PC-9 (cell line): ENCODE measurements at regions not wholly inside any gene's neighbourhood (a gene's known extent, or its start where the extent isn't known, plus 50 kb on each side); places are given as distances from the start of the nearest gene placed in this dataset.
A peak's percentile ranks its signal among the peaks of the same experiment; 100 is the strongest.

ENCODE experiments used
- BruUV-seq: library from RNA; stranded (reverse); fragments of 400-500 nt; replicated peaks from 2 replicates; lab custom pipeline; 2021; lab: Mats Ljungman, UMichigan
- CTCF ChIA-PET: fragments of 300-600 bp; sonication (Branson Sonifier 250); formaldehyde crosslinking; loops from one replicate; lab custom pipeline; 2022; ENCODE audit warnings: antibody characterized with exemption; lab: Charles Lee
- POLR2A ChIA-PET: fragments of 300-600 bp; sonication (Branson Sonifier 250); formaldehyde crosslinking; loops from one replicate; lab custom pipeline; 2022; ENCODE audit warnings: antibody characterized with exemption; ENCODE audit not compliant: unreplicated experiment; lab: Charles Lee
- DNase-seq, 2 experiments: peaks; one replicate each; pipeline versions ENCODE4 v3.0.0 to v3.0.0-alpha.2; 2015 to 2022; ENCODE audit warnings: mixed read lengths in 1 of 2
- H2AFZ ChIP-seq: fragments of 200-600 bp; sonication (generic); 2 replicates; pipeline ENCODE4 v1.8.1; 2017; ENCODE audit warnings: antibody characterized with exemption
- H3F3A ChIP-seq: fragments of 200-600 bp; sonication (generic); 2 replicates; pipeline ENCODE4 v1.8.1; 2017; ENCODE audit warnings: antibody characterized with exemption, mild to moderate bottlenecking, low read depth; ENCODE audit not compliant: insufficient read depth
- H3K27ac ChIP-seq: fragments of 200-600 bp; sonication (generic); 2 replicates; pipeline ENCODE4 v1.6.1; 2016; ENCODE audit warnings: mixed run types
- H3K27me3 ChIP-seq: fragments of 200-600 bp; sonication (generic); 2 replicates; pipeline ENCODE4 v1.6.1; 2016; ENCODE audit warnings: low read depth, mixed run types; ENCODE audit not compliant: insufficient read depth
- H3K36me3 ChIP-seq: fragments of 200-600 bp; sonication (generic); 2 replicates; pipeline ENCODE4 v1.6.1; 2016; ENCODE audit warnings: low read depth, mixed run types
- H3K4me1 ChIP-seq: fragments of 200-600 bp; sonication (generic); replicated peaks from 2 replicates; pipeline ENCODE4 v1.6.1; 2016; ENCODE audit warnings: mixed run types; ENCODE audit not compliant: insufficient read depth
- H3K4me2 ChIP-seq: fragments of 200-600 bp; sonication (generic); 2 replicates; pipeline ENCODE4 v1.6.1; 2017; ENCODE audit warnings: mixed run types
- H3K4me3 ChIP-seq: fragments of 200-600 bp; sonication (generic); 2 replicates; pipeline ENCODE4 v1.6.1; 2016; ENCODE audit warnings: mixed run types
- H3K79me2 ChIP-seq: fragments of 200-600 bp; sonication (generic); 2 replicates; pipeline ENCODE4 v1.6.1; 2017; ENCODE audit warnings: low read depth, mixed run types
- H3K9me2 ChIP-seq: fragments of 200-600 bp; sonication (generic); 2 replicates; pipeline ENCODE4 v1.8.1; 2017; ENCODE audit warnings: mild to moderate bottlenecking; ENCODE audit not compliant: insufficient read depth
- H3K9me3 ChIP-seq: fragments of 200-600 bp; sonication (generic); 2 replicates; pipeline ENCODE4 v1.8.1; 2016; ENCODE audit warnings: low read depth; ENCODE audit not compliant: insufficient read depth
- H4K20me1 ChIP-seq: fragments of 200-600 bp; sonication (generic); 2 replicates; pipeline ENCODE4 v1.8.1; 2017; ENCODE audit not compliant: insufficient read depth
- CTCF ChIP-seq: fragments of 200-600 bp; sonication (generic); conservative IDR thresholded peaks from 2 replicates; pipeline ENCODE4 v1.6.1; 2017; ENCODE audit warnings: mixed run types, antibody characterized with exemption, mild to moderate bottlenecking, moderate library complexity
- EZH2 ChIP-seq: fragments of 200-600 bp; sonication (generic); IDR thresholded peaks from 2 replicates; pipeline ENCODE4 v1.8.0; 2017; ENCODE audit warnings: antibody characterized with exemption, low read depth
- intact Hi-C: fragments of 100-400 bp; cut with micrococcal nuclease; formaldehyde crosslinking; loops from one replicate; pipeline ENCODE4 v1.10.0; 2022; ENCODE audit not compliant: unreplicated experiment

DNA sequence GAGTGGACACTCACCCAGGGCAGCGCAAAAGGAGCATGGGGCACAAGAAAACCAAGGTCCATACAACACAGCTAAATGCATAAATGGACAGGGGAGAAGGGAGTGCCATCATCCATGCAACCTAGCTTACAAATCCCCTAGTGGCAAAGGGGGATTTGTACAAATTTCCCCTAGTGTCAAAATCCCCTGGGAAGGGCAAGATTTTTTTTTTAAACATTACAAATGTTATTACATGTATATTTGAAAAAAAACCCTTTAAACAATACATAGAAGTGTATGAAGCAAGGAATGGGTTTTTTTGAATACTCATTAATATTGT is 89.6 kb upstream of the IVNS1ABP start:
- no TSS peak for BruUV-seq
- no peak overlapping the region for H3K4me2 ChIP-seq
- CTCF ChIA-PET, result no interaction called here

DNA sequence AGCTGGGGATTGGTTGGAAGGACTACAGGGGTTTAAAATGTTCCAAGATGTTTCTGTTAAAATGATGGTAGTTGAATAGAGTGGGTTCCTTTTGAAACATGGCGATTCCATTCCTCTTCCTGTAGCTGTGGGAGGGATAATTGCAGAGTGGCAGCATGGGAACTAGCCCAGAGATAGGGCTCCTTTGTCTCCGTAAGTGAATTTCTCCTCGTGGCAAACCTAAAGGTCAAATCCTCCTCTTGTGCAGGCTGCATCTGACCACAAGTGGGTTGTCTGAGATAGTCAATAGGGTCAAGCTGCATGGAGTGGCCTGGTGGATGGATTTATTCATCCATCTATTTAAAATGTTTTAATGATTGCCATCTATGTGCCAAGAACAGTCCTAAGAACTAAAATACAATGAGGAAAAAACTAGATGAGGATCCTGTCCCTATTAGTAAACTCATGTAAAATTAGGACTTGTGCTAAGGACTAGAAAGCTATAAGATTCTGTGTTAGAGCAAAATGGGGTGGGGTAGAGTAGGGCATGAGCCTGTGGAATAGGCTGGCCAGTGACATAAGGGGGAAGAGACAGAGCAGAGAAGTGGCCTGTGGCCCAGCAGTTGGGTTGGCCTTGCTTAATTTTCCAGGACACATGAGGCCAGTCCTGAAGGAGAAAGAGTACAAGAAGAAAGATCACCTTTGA is 89.1 kb upstream of the IVNS1ABP start:
- no peaks in the 10 kb centered on the region for H3K79me2 ChIP-seq
- POLR2A ChIA-PET, result no interaction called here

More for the DNA sequence above, 89.6 kb upstream of the IVNS1ABP start:
- H3K27me3 ChIP-seq, result no peaks in the 10 kb centered on the region
- H3K4me1 ChIP-seq, result no peaks in the 10 kb centered on the region
- H3K4me3 ChIP-seq, result no peak overlapping the region
- POLR2A ChIA-PET, result no interaction called here
- TF ChIP-seq EZH2 (no peak), CTCF (no peak)
- intact Hi-C loops, result no loop called here
- H4K20me1 ChIP-seq, result no peaks in the 10 kb centered on the region
- no peak overlapping the region for H3K27ac ChIP-seq
- H3K36me3 ChIP-seq, result no peaks in the 10 kb centered on the region
- H3K9me2 ChIP-seq, result no peaks in the 10 kb centered on the region
- no peak overlapping the region for H2AFZ ChIP-seq
- DNase-seq, result no peak
- no peaks in the 10 kb centered on the region for H3K79me2 ChIP-seq
- H3F3A ChIP-seq, result no peaks in the 10 kb centered on the region
- no peaks in the 10 kb centered on the region for H3K9me3 ChIP-seq

DNA sequence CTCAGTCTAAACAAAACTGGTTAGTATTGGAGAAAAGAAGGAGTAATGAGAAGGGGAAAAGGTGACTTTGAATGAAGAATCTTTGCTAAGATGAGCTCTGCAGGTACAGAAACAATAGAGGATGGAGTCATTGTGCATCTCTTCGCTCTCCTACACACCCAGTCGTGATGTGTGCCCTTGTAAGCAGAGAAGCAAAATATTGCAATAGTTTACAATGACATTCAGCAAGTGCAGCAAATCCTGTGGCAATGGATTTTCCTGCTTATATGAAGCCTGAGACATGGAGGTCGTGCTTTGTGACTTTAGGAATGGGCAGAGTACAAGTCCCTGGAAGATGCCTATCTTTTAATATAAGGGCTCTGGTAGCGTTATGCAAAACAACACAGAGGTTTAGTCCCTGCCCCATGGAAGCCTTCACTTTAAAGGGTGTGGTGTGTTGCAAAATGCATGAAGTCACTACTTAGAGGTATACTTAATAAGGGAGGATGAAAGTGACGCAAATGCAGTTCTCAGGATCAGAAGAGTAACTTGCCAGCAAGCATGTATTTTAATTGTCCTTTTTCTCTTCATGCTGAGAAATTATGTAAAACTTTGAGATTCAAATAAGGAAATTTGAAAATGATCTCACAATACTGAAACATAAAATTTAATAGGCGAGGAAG is 88.0 kb upstream of the IVNS1ABP start:
- no peaks in the 10 kb centered on the region for H3K4me1 ChIP-seq
- DNase-seq, result no peak
- H3K4me2 ChIP-seq, result 0 out of 2 replicates have a peak overlapping the region, but pooled peaks have one; percentile 12
- POLR2A ChIA-PET, result no interaction called here
- no peaks in the 10 kb centered on the region for H3K79me2 ChIP-seq
- peak overlapping the region; percentile 20; the same call in 1 of the 2 replicates for H2AFZ ChIP-seq
- H3K4me3 ChIP-seq, result no peak overlapping the region
- no peaks in the 10 kb centered on the region for H3F3A ChIP-seq
- no peaks in the 10 kb centered on the region for H3K36me3 ChIP-seq
- CTCF ChIA-PET, result no interaction called here
- intact Hi-C loops, result no loop called here
- no peaks in the 10 kb centered on the region for H4K20me1 ChIP-seq
- no TSS peak for BruUV-seq
- H3K27me3 ChIP-seq, result no peaks in the 10 kb centered on the region
- H3K9me3 ChIP-seq, result no peaks in the 10 kb centered on the region
- no peak for TF ChIP-seq CTCF
- no peak for TF ChIP-seq EZH2
- H3K9me2 ChIP-seq, result no peaks in the 10 kb centered on the region
- H3K27ac ChIP-seq, result no peak overlapping the region

More for the DNA sequence above, 89.1 kb upstream of the IVNS1ABP start:
- no peak overlapping the region for H3K4me2 ChIP-seq
- H3K36me3 ChIP-seq, result no peaks in the 10 kb centered on the region
- H3K4me3 ChIP-seq, result no peak overlapping the region
- intact Hi-C loops, result no loop called here
- H3F3A ChIP-seq, result no peaks in the 10 kb centered on the region
- no peak overlapping the region for H3K27ac ChIP-seq
- no peak for TF ChIP-seq CTCF
- TF ChIP-seq EZH2, result no peak
- no peaks in the 10 kb centered on the region for H3K27me3 ChIP-seq
- CTCF ChIA-PET, result no interaction called here
- no TSS peak for BruUV-seq
- DNase-seq, result no peak
- H4K20me1 ChIP-seq, result no peaks in the 10 kb centered on the region
- H3K9me2 ChIP-seq, result no peaks in the 10 kb centered on the region
- no peak overlapping the region; the same call in 1 of the 2 replicates for H2AFZ ChIP-seq
- H3K9me3 ChIP-seq, result no peaks in the 10 kb centered on the region
- H3K4me1 ChIP-seq, result no peaks in the 10 kb centered on the region
